ENCODE measurements at regions not wholly inside any gene's neighbourhood (a gene's known extent, or its start where the extent isn't known, plus 50 kb on each side); places are given as distances from the start of the nearest gene placed in this dataset.

DNA sequence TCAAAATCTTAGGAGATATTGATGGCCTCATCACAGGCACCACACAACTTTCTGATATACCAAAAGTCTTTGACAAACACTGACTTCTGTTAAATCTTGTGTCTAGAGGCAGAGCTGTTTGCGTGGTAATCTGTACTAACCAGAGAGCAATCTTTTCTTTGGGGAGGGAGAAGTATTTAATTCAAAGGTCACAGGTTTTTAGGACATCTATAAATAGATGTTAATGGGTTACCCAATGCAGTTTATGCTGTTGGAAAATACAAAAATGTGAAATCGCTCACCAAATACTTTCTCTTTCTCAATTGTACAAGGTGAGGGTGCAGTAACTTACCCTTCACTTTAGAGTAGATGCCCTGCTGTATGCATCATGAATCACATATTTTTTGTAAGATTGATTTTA, 510.5 kb downstream of the NSUN3 start:
- no peaks in the 10 kb centered on the region for H3K4me1 ChIP-seq (ENCODE audit: control insufficient read depth, insufficient read depth, low read length)
- no peaks in the 10 kb centered on the region for H3K27me3 ChIP-seq (ENCODE audit: control insufficient read depth, insufficient read depth, low read length)
- H3K4me3 ChIP-seq (ENCODE audit: low read depth, low read length) = no peak overlapping the region
- H3K9me3 ChIP-seq (ENCODE audit: control insufficient read depth, insufficient read depth, low read length) = no peaks in the 10 kb centered on the region
- no peaks in the 10 kb centered on the region for H3K36me3 ChIP-seq (ENCODE audit: control insufficient read depth, insufficient read depth, low read length)
- no peak overlapping the region for H3K9ac ChIP-seq (ENCODE audit: low read depth, low read length)

DNA sequence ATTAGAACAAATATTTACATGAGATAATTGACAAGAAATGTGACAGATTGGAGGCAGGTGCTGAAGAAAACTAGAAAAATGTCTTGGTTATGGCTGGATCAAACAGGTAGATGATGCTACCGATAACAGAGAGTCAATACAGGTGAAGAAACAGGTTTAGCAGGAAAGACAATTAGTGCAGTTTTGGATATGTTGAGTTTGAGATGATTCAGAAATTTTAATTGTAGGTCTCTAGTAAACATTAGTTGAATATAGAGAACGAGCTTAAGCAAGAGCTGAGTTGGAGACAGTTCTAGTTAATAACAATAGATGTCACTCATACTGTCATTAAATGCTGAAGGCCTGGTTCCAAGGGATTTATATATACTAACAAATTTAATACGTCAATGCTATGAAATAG, 524.4 kb downstream of the NSUN3 start:
- no peak overlapping the region for H3K4me3 ChIP-seq (ENCODE audit: low read depth, low read length)
- H3K4me1 ChIP-seq (ENCODE audit: control insufficient read depth, insufficient read depth, low read length) = no peaks in the 10 kb centered on the region
- no peaks in the 10 kb centered on the region for H3K36me3 ChIP-seq (ENCODE audit: control insufficient read depth, insufficient read depth, low read length)
- no peaks in the 10 kb centered on the region for H3K27me3 ChIP-seq (ENCODE audit: control insufficient read depth, insufficient read depth, low read length)
- no peaks in the 10 kb centered on the region for H3K9me3 ChIP-seq (ENCODE audit: control insufficient read depth, insufficient read depth, low read length)
- H3K9ac ChIP-seq (ENCODE audit: low read depth, low read length) = no peak overlapping the region

DNA sequence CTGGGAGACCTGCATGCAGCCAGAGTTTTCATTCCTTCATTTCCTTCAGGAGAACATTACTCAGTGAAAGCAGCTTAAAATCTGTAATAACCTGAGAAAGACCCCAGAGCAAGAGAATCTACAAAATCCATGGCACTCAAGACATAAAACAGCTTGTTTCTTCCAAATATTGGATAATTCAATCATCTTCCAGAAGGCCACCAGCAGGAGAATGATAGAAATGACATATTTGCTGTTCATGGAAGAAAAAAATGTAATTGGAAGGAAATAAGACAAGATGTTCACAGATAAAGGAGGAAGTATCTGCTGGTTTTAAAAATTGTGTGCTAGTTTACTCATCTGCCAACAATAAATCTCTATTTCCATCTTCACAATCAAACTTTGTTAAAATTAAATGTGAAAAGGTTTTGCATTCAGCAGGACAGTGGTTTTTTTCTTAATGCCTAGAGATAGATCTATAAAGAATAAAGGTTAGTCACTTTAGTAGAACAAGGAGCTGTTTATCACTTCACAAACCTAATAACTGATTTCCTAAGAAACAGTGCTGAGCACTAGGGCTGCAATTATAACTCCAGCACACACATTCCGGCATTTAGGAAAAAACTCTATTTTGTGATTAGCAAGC, 530.8 kb downstream of the NSUN3 start:
- H3K36me3 ChIP-seq (ENCODE audit: control insufficient read depth, insufficient read depth, low read length) = no peaks in the 10 kb centered on the region
- peaks cover 10% of the 10 kb centered on the region for H3K4me1 ChIP-seq (ENCODE audit: control insufficient read depth, insufficient read depth, low read length)

DNA sequence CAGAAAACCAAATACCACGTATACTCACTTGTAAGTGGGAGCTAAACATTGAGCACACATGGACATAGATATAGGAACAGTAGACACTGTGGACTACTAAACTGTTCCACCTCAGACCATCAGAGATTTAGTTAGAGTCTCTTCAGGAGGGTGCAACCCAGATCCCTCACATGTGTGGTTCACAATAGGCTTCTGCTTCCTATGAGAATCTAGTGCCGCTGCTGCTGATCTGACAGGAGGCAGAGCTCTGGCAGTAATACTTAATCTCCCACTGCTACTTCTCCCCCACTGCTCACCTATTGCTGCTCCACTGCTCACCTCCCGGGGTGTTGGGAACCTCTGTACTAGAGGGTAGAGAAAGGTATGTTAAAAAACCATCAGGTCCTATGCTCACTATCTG, 533.3 kb downstream of the NSUN3 start:
- H3K4me1 ChIP-seq (ENCODE audit: control insufficient read depth, insufficient read depth, low read length) = peaks cover 10% of the 10 kb centered on the region
- H3K9ac ChIP-seq (ENCODE audit: low read depth, low read length) = no peak overlapping the region
- no peaks in the 10 kb centered on the region for H3K9me3 ChIP-seq (ENCODE audit: control insufficient read depth, insufficient read depth, low read length)
- no peaks in the 10 kb centered on the region for H3K36me3 ChIP-seq (ENCODE audit: control insufficient read depth, insufficient read depth, low read length)
- H3K27me3 ChIP-seq (ENCODE audit: control insufficient read depth, insufficient read depth, low read length) = no peaks in the 10 kb centered on the region
- no peak overlapping the region for H3K4me3 ChIP-seq (ENCODE audit: low read depth, low read length)

More for the DNA sequence above, 530.8 kb downstream of the NSUN3 start:
- Histone ChIP-seq H3K27me3 (ENCODE audit: control insufficient read depth, insufficient read depth, low read length) (no peaks in the 10 kb centered on the region), H3K9ac (ENCODE audit: low read depth, low read length) (no peak overlapping the region), H3K4me3 (ENCODE audit: low read depth, low read length) (no peak overlapping the region), H3K9me3 (ENCODE audit: control insufficient read depth, insufficient read depth, low read length) (no peaks in the 10 kb centered on the region)

DNA sequence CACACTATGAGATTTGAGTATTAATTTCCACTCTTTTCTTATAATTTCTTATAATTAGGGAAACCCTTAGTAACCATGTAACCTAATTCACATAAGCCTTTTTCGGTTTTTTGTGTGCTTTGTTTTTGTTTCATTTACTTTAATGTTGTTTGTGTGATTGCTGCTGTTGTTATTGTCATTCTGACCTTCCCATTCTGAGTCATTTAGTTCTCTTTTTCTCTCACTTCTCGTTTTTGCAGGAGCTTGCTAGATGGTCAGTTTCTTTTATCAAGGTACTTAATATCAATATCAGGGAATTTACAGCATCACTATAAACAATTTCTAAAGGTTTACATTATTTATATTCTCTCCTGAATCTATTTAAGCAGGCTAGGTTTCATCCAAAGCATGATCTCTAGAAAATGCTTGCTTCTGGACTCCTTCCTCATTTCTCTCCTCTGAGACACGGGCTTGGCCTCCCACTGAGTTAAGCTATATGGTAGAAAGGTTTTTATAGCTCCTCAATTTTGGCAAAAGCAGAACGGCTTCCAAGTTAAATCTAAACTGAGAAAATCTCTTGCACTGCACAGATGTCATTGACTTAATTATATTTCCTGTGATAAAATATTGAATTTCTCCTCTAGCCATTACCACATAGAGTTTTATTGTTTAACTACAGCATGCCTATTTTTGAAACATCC, 534.2 kb downstream of the NSUN3 start:
- no peak overlapping the region for H3K4me3 ChIP-seq (ENCODE audit: low read depth, low read length)
- peaks cover 10% of the 10 kb centered on the region for H3K4me1 ChIP-seq (ENCODE audit: control insufficient read depth, insufficient read depth, low read length)
- no peaks in the 10 kb centered on the region for H3K36me3 ChIP-seq (ENCODE audit: control insufficient read depth, insufficient read depth, low read length)
- no peaks in the 10 kb centered on the region for H3K9me3 ChIP-seq (ENCODE audit: control insufficient read depth, insufficient read depth, low read length)
- H3K27me3 ChIP-seq (ENCODE audit: control insufficient read depth, insufficient read depth, low read length) = no peaks in the 10 kb centered on the region
- no peak overlapping the region for H3K9ac ChIP-seq (ENCODE audit: low read depth, low read length)

DNA sequence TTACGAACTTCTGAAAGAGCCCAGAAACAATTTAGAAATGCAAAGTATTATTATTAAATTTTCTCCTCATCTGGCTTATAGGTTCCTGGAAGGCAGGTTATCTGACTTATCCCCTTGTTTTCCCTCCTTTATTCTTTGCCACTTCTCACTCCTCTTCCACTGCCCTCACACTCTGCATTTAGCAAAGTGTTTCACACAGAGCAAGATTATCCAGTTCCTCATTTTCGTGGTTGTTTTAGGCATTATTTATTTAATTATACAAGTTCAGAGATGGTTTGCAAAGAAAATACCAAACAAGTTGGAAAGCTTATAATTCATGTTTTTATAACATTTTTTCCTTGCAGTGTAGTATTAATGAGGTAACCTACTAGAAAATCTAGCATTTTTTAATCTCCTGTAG, 544.9 kb downstream of the NSUN3 start:
- Histone ChIP-seq H3K9me3 (ENCODE audit: control insufficient read depth, insufficient read depth, low read length) (no peaks in the 10 kb centered on the region), H3K27me3 (ENCODE audit: control insufficient read depth, insufficient read depth, low read length) (no peaks in the 10 kb centered on the region)

DNA sequence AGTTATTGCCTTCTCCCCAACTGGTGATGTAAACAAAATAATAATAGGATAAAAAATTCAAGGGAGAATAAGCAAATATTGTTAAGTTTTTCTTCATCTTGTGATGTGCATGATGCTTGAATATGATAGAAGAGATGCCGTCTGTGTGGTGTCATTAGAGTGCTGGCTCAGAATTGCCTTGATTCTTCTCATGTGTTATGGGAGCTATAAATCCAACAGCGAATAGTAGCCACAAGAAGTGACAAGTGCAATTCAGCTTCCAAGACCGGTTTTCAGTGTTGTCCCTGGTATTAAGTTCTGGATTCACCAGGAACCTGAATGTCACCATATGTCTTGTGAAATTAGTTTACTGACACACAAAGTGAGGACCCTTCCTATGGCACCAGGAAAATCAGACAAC, 547.0 kb downstream of the NSUN3 start:
- no peaks in the 10 kb centered on the region for H3K9me3 ChIP-seq (ENCODE audit: control insufficient read depth, insufficient read depth, low read length)
- H3K9ac ChIP-seq (ENCODE audit: low read depth, low read length) = no peak overlapping the region
- no peaks in the 10 kb centered on the region for H3K27me3 ChIP-seq (ENCODE audit: control insufficient read depth, insufficient read depth, low read length)
- no peak overlapping the region for H3K4me3 ChIP-seq (ENCODE audit: low read depth, low read length)
- H3K4me1 ChIP-seq (ENCODE audit: control insufficient read depth, insufficient read depth, low read length) = no peaks in the 10 kb centered on the region
- no peaks in the 10 kb centered on the region for H3K36me3 ChIP-seq (ENCODE audit: control insufficient read depth, insufficient read depth, low read length)

More for the DNA sequence above, 544.9 kb downstream of the NSUN3 start:
- Histone ChIP-seq H3K36me3 (ENCODE audit: control insufficient read depth, insufficient read depth, low read length) (no peaks in the 10 kb centered on the region), H3K4me3 (ENCODE audit: low read depth, low read length) (no peak overlapping the region), H3K9ac (ENCODE audit: low read depth, low read length) (no peak overlapping the region), H3K4me1 (ENCODE audit: control insufficient read depth, insufficient read depth, low read length) (no peaks in the 10 kb centered on the region)

DNA sequence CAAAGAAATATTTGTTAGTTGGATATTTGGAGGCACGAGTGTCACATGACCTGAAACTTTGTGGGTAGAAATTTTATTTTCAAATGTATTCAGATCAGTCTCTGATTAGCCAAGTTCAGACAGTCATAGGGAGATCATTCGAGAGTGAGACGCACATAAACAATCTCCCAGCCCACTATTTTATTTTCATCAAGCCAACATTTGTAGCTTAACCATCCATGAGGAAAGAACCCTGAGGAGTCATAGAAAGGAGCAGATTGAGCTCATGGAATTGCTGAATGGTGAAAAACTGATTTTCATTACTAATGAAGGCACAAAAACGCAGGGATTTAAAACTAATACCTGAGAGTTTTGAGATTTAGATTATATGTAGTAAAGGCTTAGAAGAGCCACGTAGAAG, 548.7 kb downstream of the NSUN3 start:
- H3K36me3 ChIP-seq (ENCODE audit: control insufficient read depth, insufficient read depth, low read length) = no peaks in the 10 kb centered on the region
- H3K4me1 ChIP-seq (ENCODE audit: control insufficient read depth, insufficient read depth, low read length) = no peaks in the 10 kb centered on the region
- H3K4me3 ChIP-seq (ENCODE audit: low read depth, low read length) = no peak overlapping the region
- H3K27me3 ChIP-seq (ENCODE audit: control insufficient read depth, insufficient read depth, low read length) = no peaks in the 10 kb centered on the region
- no peak overlapping the region for H3K9ac ChIP-seq (ENCODE audit: low read depth, low read length)
- no peaks in the 10 kb centered on the region for H3K9me3 ChIP-seq (ENCODE audit: control insufficient read depth, insufficient read depth, low read length)

DNA sequence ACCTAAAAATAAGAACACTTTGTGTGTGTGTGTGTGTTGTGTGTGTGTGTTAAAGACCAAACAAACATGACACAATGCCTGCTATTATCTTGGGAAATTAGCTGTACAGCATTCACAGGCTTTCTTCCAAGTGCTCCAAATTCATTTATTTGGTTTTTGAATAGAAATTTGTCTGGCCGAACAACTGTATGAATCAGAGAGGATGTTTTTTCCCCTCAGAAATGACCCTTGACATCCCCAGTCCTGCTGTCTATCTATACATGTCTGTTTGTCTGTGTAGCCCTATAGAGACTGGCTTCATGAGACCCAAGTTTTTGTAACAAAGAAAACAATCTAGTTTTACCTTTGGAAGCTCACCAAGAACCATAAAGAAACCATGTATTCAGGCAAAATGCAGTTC, 549.8 kb downstream of the NSUN3 start:
- Histone ChIP-seq H3K27me3 (ENCODE audit: control insufficient read depth, insufficient read depth, low read length) (no peaks in the 10 kb centered on the region), H3K9ac (ENCODE audit: low read depth, low read length) (no peak overlapping the region), H3K36me3 (ENCODE audit: control insufficient read depth, insufficient read depth, low read length) (no peaks in the 10 kb centered on the region), H3K9me3 (ENCODE audit: control insufficient read depth, insufficient read depth, low read length) (no peaks in the 10 kb centered on the region), H3K4me3 (ENCODE audit: low read depth, low read length) (no peak overlapping the region), H3K4me1 (ENCODE audit: control insufficient read depth, insufficient read depth, low read length) (no peaks in the 10 kb centered on the region)

DNA sequence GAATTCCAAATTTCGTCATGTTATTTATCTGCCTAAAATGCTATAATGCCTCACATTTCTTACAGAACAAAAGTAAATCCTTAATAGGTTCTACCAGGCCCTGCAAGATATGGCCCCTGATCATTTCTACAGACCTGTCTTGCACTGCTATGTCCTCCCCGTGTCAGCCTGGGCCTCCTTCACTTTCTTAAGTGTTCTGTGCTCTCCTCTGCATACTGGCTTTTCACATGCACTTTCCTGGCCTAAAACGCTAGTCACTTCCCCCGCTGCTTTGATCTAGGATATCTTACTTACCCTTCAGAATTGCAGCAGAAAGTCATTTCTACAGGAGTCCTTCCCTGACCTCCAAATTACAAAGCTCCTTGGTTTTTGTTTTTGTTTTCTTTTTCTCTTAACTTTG, 551.3 kb downstream of the NSUN3 start:
- no peaks in the 10 kb centered on the region for H3K36me3 ChIP-seq (ENCODE audit: control insufficient read depth, insufficient read depth, low read length)
- no peaks in the 10 kb centered on the region for H3K4me1 ChIP-seq (ENCODE audit: control insufficient read depth, insufficient read depth, low read length)
- no peaks in the 10 kb centered on the region for H3K9me3 ChIP-seq (ENCODE audit: control insufficient read depth, insufficient read depth, low read length)
- H3K27me3 ChIP-seq (ENCODE audit: control insufficient read depth, insufficient read depth, low read length) = no peaks in the 10 kb centered on the region
- H3K9ac ChIP-seq (ENCODE audit: low read depth, low read length) = no peak overlapping the region
- no peak overlapping the region for H3K4me3 ChIP-seq (ENCODE audit: low read depth, low read length)

DNA sequence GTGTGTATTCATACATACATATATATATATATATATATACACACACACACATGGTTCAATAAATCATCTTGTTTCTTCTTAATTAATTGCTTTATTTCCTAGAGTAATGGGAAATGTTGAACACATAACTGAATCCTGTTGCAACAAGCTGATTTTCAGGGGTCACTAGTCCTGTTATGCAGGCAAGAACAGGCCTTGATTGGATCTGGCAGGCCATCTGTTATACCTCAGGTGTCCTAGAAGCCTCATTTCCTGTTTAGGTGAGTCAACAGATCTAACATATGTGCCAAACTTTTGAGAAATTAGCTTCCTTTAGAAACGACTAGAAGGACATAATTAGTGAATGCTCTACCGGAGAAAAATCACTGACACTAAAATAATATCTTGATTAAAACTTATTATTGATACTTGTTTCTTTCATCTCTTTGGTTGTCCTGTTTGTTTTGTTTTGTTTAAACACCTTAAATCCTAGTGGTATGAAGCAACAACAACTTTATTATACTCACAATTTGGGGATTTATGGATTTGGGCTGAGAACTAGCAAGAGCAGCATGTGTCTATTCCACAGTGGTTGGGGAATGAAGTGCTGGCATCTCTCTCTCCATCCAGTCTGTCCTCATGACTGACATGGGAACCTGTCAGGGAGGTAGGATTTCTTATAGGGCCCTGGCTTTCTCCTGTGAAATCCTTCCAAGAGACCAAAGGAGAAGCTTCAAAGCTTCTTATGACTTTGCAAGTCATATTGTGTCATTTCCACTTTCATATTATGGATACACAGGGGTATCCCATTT, 552.6 kb downstream of the NSUN3 start:
- no peak overlapping the region for H3K9ac ChIP-seq (ENCODE audit: low read depth, low read length)
- H3K4me3 ChIP-seq (ENCODE audit: low read depth, low read length) = no peak overlapping the region
- H3K27me3 ChIP-seq (ENCODE audit: control insufficient read depth, insufficient read depth, low read length) = no peaks in the 10 kb centered on the region
- no peaks in the 10 kb centered on the region for H3K4me1 ChIP-seq (ENCODE audit: control insufficient read depth, insufficient read depth, low read length)
- no peaks in the 10 kb centered on the region for H3K36me3 ChIP-seq (ENCODE audit: control insufficient read depth, insufficient read depth, low read length)
- H3K9me3 ChIP-seq (ENCODE audit: control insufficient read depth, insufficient read depth, low read length) = no peaks in the 10 kb centered on the region

DNA sequence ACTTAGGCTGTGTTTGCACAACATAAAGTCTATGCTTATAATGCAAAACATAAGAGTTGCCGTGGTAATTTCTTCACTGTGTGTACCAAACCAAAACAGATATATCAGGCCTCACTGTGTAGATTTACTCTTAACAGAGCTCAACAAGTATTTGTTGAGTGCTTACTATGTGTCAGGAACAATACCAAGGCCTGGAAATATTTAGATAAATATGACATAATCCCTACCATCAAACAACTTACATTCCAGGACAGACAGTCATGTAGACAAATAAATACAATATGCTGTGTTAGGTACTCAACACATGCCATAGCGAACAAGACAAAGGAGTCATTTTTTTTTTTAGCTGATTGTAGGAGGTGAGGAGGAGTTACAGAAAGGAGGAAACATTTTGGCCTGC, 554.0 kb downstream of the NSUN3 start:
- Histone ChIP-seq H3K9ac (ENCODE audit: low read depth, low read length) (no peak overlapping the region), H3K27me3 (ENCODE audit: control insufficient read depth, insufficient read depth, low read length) (no peaks in the 10 kb centered on the region), H3K4me1 (ENCODE audit: control insufficient read depth, insufficient read depth, low read length) (no peaks in the 10 kb centered on the region), H3K9me3 (ENCODE audit: control insufficient read depth, insufficient read depth, low read length) (no peaks in the 10 kb centered on the region), H3K36me3 (ENCODE audit: control insufficient read depth, insufficient read depth, low read length) (no peaks in the 10 kb centered on the region), H3K4me3 (ENCODE audit: low read depth, low read length) (no peak overlapping the region)
